GM18498 (cell line): ENCODE measurements at regions not wholly inside any gene's neighbourhood (a gene's known extent, or its start where the extent isn't known, plus 50 kb on each side); places are given as distances from the start of the nearest gene placed in this dataset.

ENCODE experiments used
- ATAC-seq: cut with Tn5 transposase; IDR thresholded peaks from one replicate; pipeline ENCODE4 v1.9.1; 2021; ENCODE audit warnings: mild to moderate bottlenecking, moderate library complexity; ENCODE audit not compliant: unreplicated experiment

GRCh38 chr6:40946738-40947301, 92.2 kb downstream of the UNC5CL start:
- ATAC-seq = no peak

DNA sequence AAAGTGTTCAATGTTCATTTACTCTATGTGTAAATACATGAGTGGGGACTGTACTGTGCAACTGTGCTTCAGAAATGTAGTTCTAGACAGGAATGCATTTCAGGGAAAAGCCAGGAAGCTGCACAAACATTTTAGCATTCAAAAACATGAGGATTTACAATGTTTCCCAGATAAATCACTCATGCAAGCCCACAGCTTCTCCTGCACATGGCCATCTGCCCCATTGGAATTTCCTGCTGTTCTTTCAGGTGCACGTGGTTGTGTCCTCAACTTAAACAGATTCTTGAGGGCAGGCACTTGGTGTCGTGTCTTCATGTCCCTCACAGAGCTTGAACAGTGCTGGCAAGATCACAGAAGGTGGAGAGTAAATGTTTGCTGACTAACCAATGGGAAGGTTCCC, 101.5 kb downstream of the UNC5CL start:
- no peak for ATAC-seq

DNA sequence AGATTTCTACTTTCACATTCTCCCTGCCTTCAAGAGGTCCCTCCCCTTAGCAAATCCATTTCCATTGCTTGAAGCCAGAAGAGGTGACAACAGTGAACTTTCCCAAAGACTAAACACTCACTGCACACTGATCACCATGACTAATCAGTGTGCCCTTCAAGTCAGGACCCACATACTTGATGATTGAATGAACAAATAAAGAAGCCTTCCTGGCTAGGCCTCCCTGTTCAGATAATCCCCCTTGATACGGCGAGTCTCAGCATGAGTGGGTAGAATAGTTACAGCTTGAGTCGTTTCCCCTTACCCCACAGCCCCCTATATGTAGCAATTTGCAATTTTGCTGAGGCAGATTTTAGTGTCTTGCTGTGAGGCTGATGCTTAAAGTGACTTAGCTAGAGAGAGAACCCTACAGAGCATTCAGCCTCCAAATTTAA, 102.2 kb downstream of the UNC5CL start:
- no peak for ATAC-seq

DNA sequence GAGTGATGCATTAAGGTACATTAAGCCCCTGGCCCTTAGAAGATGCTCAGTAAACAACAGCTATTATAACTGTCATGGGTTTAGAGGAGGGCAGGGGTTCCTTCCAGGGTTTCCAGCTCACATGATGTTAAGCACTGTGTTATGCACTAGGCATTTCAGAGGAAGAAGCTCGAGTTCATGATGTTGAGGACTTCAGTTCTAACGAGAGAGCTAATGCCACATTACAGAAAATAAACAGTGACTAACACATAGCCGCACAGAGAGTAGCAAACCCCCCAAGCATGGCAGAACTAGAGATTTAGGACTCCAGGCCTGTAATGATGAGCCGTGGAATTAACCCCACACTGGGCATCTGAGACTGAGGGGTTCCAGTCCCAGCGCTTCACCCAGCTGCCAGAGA, 105.2 kb downstream of the UNC5CL start:
- ATAC-seq = no peak

- no peak for ATAC-seq
Measured at GRCh38 chr6:40932953-40933352, 106.1 kb downstream of the UNC5CL start.

- no peak for ATAC-seq
Measured at GRCh38 chr6:40932366-40932765, 106.7 kb downstream of the UNC5CL start.

DNA sequence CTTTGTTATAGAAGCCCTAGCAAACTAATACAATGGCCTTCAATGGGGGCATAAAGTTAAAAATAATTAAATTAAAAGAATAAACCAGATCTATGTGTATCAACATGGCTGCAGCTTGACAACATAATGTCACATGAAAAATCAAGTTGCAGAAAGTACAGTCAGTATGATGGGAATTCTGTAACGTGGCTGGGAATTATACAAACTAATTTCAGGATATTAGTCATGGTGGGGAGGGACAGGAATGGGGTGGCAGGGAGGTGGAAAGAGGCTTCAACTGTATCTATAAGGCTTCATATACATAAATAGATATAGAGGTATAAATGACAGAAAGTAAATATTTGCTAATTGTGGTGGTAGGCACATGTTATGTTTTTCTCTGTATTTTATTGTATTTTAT, 107.1 kb downstream of the UNC5CL start:
- ATAC-seq = no peak

DNA sequence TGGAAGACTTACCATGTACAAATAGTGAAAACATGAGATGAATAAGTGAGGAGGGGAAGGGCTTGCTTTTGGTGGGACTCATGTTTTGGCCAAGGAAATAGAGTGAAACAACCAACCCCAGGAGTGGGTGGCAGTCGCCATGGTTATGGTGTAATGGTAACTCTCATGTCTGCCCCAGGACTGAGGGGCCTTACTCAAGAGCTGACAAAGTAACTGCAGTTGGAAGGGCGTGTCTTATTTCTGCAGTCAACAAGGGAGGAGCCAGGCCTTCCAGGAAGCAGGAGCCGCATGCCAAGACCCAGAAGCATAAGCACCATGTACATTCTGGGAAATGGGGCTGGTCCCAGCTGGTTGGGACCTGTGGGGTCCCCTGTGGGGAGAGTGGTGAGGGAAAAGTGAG, 108.5 kb downstream of the UNC5CL start:
- ATAC-seq = no peak

DNA sequence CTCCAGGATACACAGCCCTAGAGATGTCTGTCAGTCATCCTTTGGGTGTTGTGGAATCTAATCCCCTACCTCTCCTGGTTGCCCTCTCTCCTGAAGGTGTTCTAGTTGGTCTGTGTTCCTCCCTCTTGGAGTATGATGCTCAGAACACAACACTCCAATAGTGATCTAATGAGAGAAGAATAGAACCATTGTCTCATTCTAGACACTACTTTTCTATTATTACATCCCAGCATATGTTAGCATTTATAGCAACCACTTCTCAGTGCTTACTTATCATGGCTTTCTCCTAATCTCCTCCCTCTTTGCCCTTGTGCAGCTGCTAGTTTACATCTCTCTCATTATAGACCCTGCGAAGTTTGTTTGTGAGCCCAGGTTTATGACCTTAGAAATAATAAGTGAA, 109.0 kb downstream of the UNC5CL start:
- ATAC-seq = no peak

- no peak for ATAC-seq
Measured at GRCh38 chr6:40929176-40929575, 109.8 kb downstream of the UNC5CL start.

DNA sequence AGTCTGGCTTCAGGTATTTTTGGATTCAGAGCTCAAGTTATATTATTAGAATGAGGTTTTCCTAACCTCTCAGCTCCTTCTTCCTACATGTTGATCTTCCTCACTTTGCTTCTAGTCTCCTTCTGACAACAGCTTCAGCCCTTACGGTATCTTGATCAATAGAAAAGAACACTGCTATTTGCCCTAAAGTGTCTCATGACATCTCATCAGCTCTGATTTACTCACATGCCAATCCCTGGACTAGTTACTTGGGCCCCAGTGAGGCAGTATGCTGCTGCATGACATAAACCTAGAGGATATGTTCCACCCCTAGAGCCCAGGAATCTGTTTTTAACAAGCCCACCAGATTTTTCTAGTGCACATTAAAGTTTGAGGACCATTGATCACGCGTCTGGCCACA, 110.3 kb downstream of the UNC5CL start:
- no peak for ATAC-seq

- ATAC-seq = no peak
Measured at GRCh38 chr6:40928307-40928706, 110.7 kb downstream of the UNC5CL start.

GRCh38 chr6:40925341-40925740, 113.7 kb downstream of the UNC5CL start:
- ATAC-seq = no peak

- no peak for ATAC-seq
Measured at GRCh38 chr6:40924839-40925238, 114.2 kb downstream of the UNC5CL start.

DNA sequence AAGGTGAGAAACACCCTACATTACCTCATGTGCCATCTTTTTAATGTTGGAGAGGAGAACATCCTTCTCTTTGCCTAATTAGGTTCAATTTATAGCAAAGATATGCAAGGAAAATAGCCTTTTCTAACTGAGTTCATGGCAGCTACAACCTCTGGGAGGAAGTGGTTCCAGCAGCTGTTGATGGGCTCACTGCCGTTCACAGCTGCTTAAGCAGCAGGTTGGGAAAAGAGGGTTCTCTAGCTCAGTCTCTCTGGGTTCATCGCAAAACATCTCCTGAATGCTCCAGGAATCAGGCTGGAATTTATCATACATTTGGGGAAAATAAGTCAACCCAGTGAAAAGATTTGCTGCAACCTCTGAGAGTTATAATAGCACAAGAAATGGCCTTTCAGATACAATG, 115.1 kb downstream of the UNC5CL start:
- ATAC-seq = no peak

GRCh38 chr6:40923326-40923725, 115.7 kb downstream of the UNC5CL start:
- no peak for ATAC-seq

- no peak for ATAC-seq
Measured at GRCh38 chr6:40922281-40922680, 116.7 kb downstream of the UNC5CL start.

DNA sequence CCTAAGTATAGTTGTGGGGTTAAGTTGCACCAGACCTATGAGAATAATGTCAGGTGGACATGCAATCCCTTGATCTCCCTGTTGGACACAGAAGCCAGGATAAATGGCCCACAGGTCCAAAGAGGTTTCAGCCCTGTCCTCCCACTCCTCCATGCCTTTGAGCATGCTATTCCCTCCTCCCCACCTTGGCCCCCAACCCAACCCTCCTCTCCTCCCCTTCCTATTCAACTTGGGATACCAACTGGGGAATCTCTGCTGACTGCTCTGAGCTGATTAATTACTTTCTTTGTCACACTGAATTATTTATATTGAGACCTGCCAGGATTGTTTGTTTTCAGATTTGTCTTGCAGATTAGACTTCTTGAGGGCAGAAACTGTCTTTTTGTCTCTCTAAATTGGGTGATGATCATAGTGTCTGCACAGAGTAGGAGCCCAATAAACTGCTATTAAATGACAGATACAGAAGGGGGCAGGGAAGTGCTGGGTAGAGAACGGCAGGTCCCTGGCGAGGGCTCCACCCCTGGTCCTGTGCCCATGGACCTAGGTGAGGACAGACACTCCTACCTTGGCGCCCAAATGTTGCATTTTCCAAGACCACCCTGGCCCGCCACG, 120.9 kb downstream of the UNC5CL start:
- ATAC-seq = no peak

GRCh38 chr6:40917603-40918002, 121.4 kb downstream of the UNC5CL start:
- ATAC-seq = no peak

GRCh38 chr6:40916845-40917244, 122.2 kb downstream of the UNC5CL start:
- no peak for ATAC-seq

DNA sequence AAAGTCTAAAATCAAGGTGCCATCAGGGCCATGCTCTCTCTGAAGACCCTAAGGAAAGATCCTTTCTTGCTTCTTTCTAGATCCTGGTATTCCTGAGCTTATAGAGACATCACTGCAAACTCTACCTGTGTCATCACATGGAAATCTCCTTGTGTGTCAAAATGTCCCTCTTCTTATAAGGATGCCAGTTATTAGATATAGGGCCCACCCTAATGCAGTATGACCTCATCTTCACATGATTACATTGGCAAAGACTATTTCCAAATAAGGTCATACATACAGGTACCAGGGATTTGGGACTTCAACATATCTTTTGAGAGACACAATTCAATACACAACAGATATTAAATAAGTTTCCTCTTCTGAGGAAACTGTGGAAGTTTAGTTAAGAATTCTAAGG, 123.9 kb downstream of the UNC5CL start:
- ATAC-seq = no peak

DNA sequence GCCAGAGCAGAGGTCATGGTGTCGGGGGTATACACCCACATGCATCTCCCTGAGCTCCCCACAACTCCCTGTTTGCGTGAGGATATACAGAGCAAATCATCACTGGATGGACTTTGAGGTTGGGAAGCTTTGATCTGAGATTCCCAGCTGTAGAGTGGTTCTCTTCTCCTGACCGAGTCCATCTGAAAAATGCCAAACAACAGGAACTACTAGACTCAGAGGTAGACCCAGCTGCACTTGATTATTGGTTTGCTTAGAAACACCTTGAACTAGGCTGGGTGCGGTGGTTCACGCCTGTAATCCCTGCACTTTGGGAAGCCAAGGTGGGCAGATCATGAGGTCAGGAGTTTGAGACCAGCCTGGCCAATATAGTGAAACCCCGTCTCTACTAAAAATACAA, 125.0 kb downstream of the UNC5CL start:
- ATAC-seq = no peak
